ENCODE measurements at regions not wholly inside any gene's neighbourhood (a gene's known extent, or its start where the extent isn't known, plus 50 kb on each side); places are given as distances from the start of the nearest gene placed in this dataset.

GRCh38 chr2:8229546-8229986 lies 452.3 kb upstream of the ID2 start:
- WGBS, 2 donors (ENCODE audit: low coverage in 1 of 2): 61 to 68% methylated on average over 10 of the region's 10 CpGs
- peak; percentile 41 for DNase-seq
- intact Hi-C loops (cut with DNase I; ENCODE audit: low total_unique reads): no loop called here
- H3K4me1 ChIP-seq: peaks cover 0 to 5% (median 0%) of the 10 kb centered on the region in 4 donors
- in situ Hi-C loops (cut with MboI; ENCODE audit: low pct_ligation_motif_present in 1 of 4, low pct_unique_long_range_greater_than_20kb in 1 of 4, low sequenced_read_pairs in 3 of 4): no loop called here
- no peaks in the 10 kb centered on the region for H3K36me3 ChIP-seq
- H3K27ac ChIP-seq: no peak overlapping the region
- TF ChIP-seq EP300 (IDR thresholded peaks at IDR 0.05; ENCODE audit: low read depth): no peak
- TF ChIP-seq POLR2A (IDR thresholded peaks at IDR 0.05): no peak
- no peak for TF ChIP-seq CTCF (IDR thresholded peaks at IDR 0.05)
- no peak for TF ChIP-seq POLR2AphosphoS5 (IDR thresholded peaks at IDR 0.05)
- no peak overlapping the region for H3K4me3 ChIP-seq
- H3K27me3 ChIP-seq: no peaks in the 10 kb centered on the region
- H3K9me3 ChIP-seq: no peaks in the 10 kb centered on the region

GRCh38 chr2:8230466-8230865 lies 451.4 kb upstream of the ID2 start:
- WGBS, 2 donors (ENCODE audit: low coverage in 1 of 2): 80 to 83% methylated on average over 1 of the region's 1 CpG
- Histone ChIP-seq H3K36me3 (no peaks in the 10 kb centered on the region), H3K27ac (no peak overlapping the region), H3K4me1 (peaks cover 0 to 9% (median 0%) of the 10 kb centered on the region in 4 donors), H3K9me3 (no peaks in the 10 kb centered on the region), H3K27me3 (no peaks in the 10 kb centered on the region), H3K4me3 (no peak overlapping the region)
- TF ChIP-seq POLR2A (IDR thresholded peaks at IDR 0.05) (no peak), EP300 (IDR thresholded peaks at IDR 0.05; ENCODE audit: low read depth) (no peak), CTCF (IDR thresholded peaks at IDR 0.05) (no peak), POLR2AphosphoS5 (IDR thresholded peaks at IDR 0.05) (no peak)
- in situ Hi-C loops (cut with MboI; ENCODE audit: low pct_ligation_motif_present in 1 of 4, low pct_unique_long_range_greater_than_20kb in 1 of 4, low sequenced_read_pairs in 3 of 4): no loop called here
- no peak for DNase-seq
- intact Hi-C loops (cut with DNase I; ENCODE audit: low total_unique reads): no loop called here

GRCh38 chr2:8231902-8232301 lies 450.0 kb upstream of the ID2 start:
- Histone ChIP-seq H3K27me3 (no peaks in the 10 kb centered on the region), H3K36me3 (no peaks in the 10 kb centered on the region), H3K4me1 (peaks cover 0 to 15% (median 0%) of the 10 kb centered on the region in 4 donors), H3K4me3 (no peak overlapping the region), H3K27ac (no peak overlapping the region), H3K9me3 (no peaks in the 10 kb centered on the region)
- in situ Hi-C loops (cut with MboI; ENCODE audit: low pct_ligation_motif_present in 1 of 4, low pct_unique_long_range_greater_than_20kb in 1 of 4, low sequenced_read_pairs in 3 of 4): no loop called here
- TF ChIP-seq EP300 (IDR thresholded peaks at IDR 0.05; ENCODE audit: low read depth) (no peak), POLR2A (IDR thresholded peaks at IDR 0.05) (no peak), CTCF (IDR thresholded peaks at IDR 0.05) (no peak), POLR2AphosphoS5 (IDR thresholded peaks at IDR 0.05) (no peak)
- intact Hi-C loops (cut with DNase I; ENCODE audit: low total_unique reads): no loop called here
- no peak for DNase-seq
- 83 to 87% methylated on average over 3 of the region's 3 CpGs for WGBS, 2 donors (ENCODE audit: low coverage in 1 of 2)

GRCh38 chr2:8232871-8233270 lies 449.0 kb upstream of the ID2 start:
- intact Hi-C loops (cut with DNase I; ENCODE audit: low total_unique reads) (no loop called here), in situ Hi-C loops (cut with MboI; ENCODE audit: low pct_ligation_motif_present in 1 of 4, low pct_unique_long_range_greater_than_20kb in 1 of 4, low sequenced_read_pairs in 3 of 4) (no loop called here)
- Histone ChIP-seq H3K27ac (no peak overlapping the region), H3K9me3 (no peaks in the 10 kb centered on the region), H3K36me3 (no peaks in the 10 kb centered on the region), H3K27me3 (no peaks in the 10 kb centered on the region), H3K4me1 (peaks cover 0 to 15% (median 0%) of the 10 kb centered on the region in 4 donors), H3K4me3 (no peak overlapping the region)
- DNase-seq: no peak
- TF ChIP-seq POLR2AphosphoS5 (IDR thresholded peaks at IDR 0.05): no peak
- WGBS, 2 donors (ENCODE audit: low coverage in 1 of 2): 80 to 86% methylated on average over 1 of the region's 1 CpG

GRCh38 chr2:8234253-8234652 lies 447.6 kb upstream of the ID2 start:
- WGBS, 2 donors (ENCODE audit: low coverage in 1 of 2): 84 to 88% methylated on average over 3 of the region's 3 CpGs
- H3K36me3 ChIP-seq: no peaks in the 10 kb centered on the region
- in situ Hi-C loops (cut with MboI; ENCODE audit: low pct_ligation_motif_present in 1 of 4, low pct_unique_long_range_greater_than_20kb in 1 of 4, low sequenced_read_pairs in 3 of 4): no loop called here
- no peak for DNase-seq
- no peak overlapping the region for H3K4me3 ChIP-seq
- H3K27ac ChIP-seq: no peak overlapping the region
- H3K9me3 ChIP-seq: no peaks in the 10 kb centered on the region
- no peaks in the 10 kb centered on the region for H3K27me3 ChIP-seq
- intact Hi-C loops (cut with DNase I; ENCODE audit: low total_unique reads): no loop called here
- peaks cover 7 to 27% (median 10%) of the 10 kb centered on the region in 4 donors for H3K4me1 ChIP-seq
- TF ChIP-seq POLR2A (IDR thresholded peaks at IDR 0.05): no peak
- TF ChIP-seq EP300 (IDR thresholded peaks at IDR 0.05; ENCODE audit: low read depth): no peak
- TF ChIP-seq CTCF (IDR thresholded peaks at IDR 0.05): no peak
- TF ChIP-seq POLR2AphosphoS5 (IDR thresholded peaks at IDR 0.05): no peak
